Retina (tissue), 1 donor: ENCODE measurements at regions not wholly inside any gene's neighbourhood (a gene's known extent, or its start where the extent isn't known, plus 50 kb on each side); places are given as distances from the start of the nearest gene placed in this dataset.
"Not testable (repeated sequence)": the region's sequence is repeated elsewhere in the genome, so short reads cannot be mapped to it uniquely, and the experiment has no call there.

Source experiments
- DNase-seq: peaks from one replicate; pipeline ENCODE4 v3.0.0-alpha.2; 2016

- no peak for DNase-seq
Measured at GRCh38 chr1:222232842-222233241, 315.1 kb downstream of the HHIPL2 start.

- DNase-seq, result peak; percentile 46
Measured at GRCh38 chr1:222229672-222230312, 318.1 kb downstream of the HHIPL2 start.

- no peak for DNase-seq
Measured at GRCh38 chr1:222225316-222225691, 322.6 kb downstream of the HHIPL2 start.

- no peak for DNase-seq
Measured at GRCh38 chr1:222224636-222225315, 323.1 kb downstream of the HHIPL2 start.

- DNase-seq, result no peak
Measured at GRCh38 chr1:222224156-222224555, 323.7 kb downstream of the HHIPL2 start.

GRCh38 chr1:222223010-222223409 lies 324.9 kb downstream of the HHIPL2 start:
- DNase-seq, result no peak

GRCh38 chr1:222216255-222216754 lies 331.6 kb downstream of the HHIPL2 start:
- no peak for DNase-seq

- DNase-seq, result no peak
Measured at GRCh38 chr1:222210776-222211175, 337.1 kb downstream of the HHIPL2 start.

GRCh38 chr1:222204475-222204874 lies 343.4 kb downstream of the HHIPL2 start:
- DNase-seq, result no peak

- DNase-seq, result no peak
Measured at GRCh38 chr1:222202831-222203230, 345.1 kb downstream of the HHIPL2 start.

GRCh38 chr1:222196736-222197135 lies 351.2 kb downstream of the HHIPL2 start:
- no peak for DNase-seq

GRCh38 chr1:222196288-222196687 lies 351.6 kb downstream of the HHIPL2 start:
- DNase-seq, result no peak

- no peak for DNase-seq
Measured at GRCh38 chr1:222195857-222196256, 352.0 kb downstream of the HHIPL2 start.

- no peak for DNase-seq
Measured at GRCh38 chr1:222189218-222189617, 358.7 kb downstream of the HHIPL2 start.

- DNase-seq, result peak; percentile 32
Measured at GRCh38 chr1:222187566-222188332, 360.2 kb downstream of the HHIPL2 start.

GRCh38 chr1:222182641-222183040 lies 365.3 kb downstream of the HHIPL2 start:
- no peak for DNase-seq

GRCh38 chr1:222181191-222181590 lies 366.7 kb downstream of the HHIPL2 start:
- no peak for DNase-seq

- DNase-seq, result not testable (repeated sequence)
Measured at GRCh38 chr1:222177496-222177895, 370.4 kb downstream of the HHIPL2 start.

- no peak for DNase-seq
Measured at GRCh38 chr1:222171005-222171404, 376.9 kb downstream of the HHIPL2 start.

- no peak for DNase-seq
Measured at GRCh38 chr1:222168621-222169020, 379.3 kb downstream of the HHIPL2 start.

GRCh38 chr1:222167896-222168295 lies 380.0 kb downstream of the HHIPL2 start:
- no peak for DNase-seq

- no peak for DNase-seq
Measured at GRCh38 chr1:222167111-222167510, 380.8 kb downstream of the HHIPL2 start.

GRCh38 chr1:222165629-222166028 lies 382.3 kb downstream of the HHIPL2 start:
- DNase-seq, result no peak

GRCh38 chr1:222163895-222164294 lies 384.0 kb downstream of the HHIPL2 start:
- no peak for DNase-seq
